ENCODE measurements at regions not wholly inside any gene's neighbourhood (a gene's known extent, or its start where the extent isn't known, plus 50 kb on each side); places are given as distances from the start of the nearest gene placed in this dataset.

GRCh38 chr7:70994176-70994575 lies 137.8 kb upstream of the GALNT17 start:
- DNase-seq = no peak

DNA sequence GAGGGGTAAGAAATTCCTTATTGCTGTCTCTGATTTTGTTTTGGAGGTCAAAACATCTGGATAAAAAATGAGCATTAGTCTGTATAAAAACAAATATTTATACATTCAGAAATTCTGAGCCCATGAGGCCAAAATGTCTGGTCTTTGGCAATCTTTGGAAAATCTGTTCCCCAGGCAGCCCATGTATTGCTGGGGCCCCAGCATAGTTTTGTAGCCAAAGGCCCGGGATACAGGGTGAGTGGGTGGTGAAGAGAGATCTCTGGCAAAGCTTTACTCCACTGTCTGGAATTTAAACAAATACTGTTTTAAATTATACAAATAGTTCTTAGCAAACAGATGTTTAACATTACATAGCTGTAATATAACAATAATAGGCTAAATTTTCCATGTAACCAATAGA lies 134.7 kb upstream of the GALNT17 start:
- DNase-seq = no peak

- DNase-seq = no peak
Measured at GRCh38 chr7:71005109-71005508, 126.8 kb upstream of the GALNT17 start.

GRCh38 chr7:71009636-71010035 lies 122.3 kb upstream of the GALNT17 start:
- no peak for DNase-seq

- DNase-seq = no peak
Measured at GRCh38 chr7:71015252-71015900, 116.6 kb upstream of the GALNT17 start.

- no peak for DNase-seq
Measured at GRCh38 chr7:71016401-71016800, 115.5 kb upstream of the GALNT17 start.

DNA sequence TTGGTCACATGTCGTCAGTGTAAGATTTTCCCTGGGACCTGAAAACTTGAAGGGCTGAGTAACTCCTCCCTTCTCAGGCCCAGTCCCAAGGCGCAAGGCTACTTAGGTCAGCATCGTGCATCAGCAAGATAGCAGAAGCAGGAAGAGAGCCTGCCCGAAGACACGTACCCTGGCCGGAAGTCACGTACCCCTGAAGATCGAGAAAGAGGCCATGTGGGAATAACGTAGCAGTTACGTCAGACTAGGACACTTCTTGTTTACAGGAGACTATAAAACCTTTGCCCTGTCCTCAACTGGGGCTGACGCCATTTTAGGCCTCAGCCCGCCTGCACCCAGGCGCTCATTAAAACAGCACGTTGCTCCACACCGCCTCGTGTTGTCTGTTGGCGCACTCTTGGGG lies 114.3 kb upstream of the GALNT17 start:
- no peak for DNase-seq

GRCh38 chr7:71019706-71020105 lies 112.2 kb upstream of the GALNT17 start:
- no peak for DNase-seq

- no peak for DNase-seq
Measured at GRCh38 chr7:71021131-71021530, 110.8 kb upstream of the GALNT17 start.

GRCh38 chr7:71026680-71027079 lies 105.3 kb upstream of the GALNT17 start:
- no peak for DNase-seq

DNA sequence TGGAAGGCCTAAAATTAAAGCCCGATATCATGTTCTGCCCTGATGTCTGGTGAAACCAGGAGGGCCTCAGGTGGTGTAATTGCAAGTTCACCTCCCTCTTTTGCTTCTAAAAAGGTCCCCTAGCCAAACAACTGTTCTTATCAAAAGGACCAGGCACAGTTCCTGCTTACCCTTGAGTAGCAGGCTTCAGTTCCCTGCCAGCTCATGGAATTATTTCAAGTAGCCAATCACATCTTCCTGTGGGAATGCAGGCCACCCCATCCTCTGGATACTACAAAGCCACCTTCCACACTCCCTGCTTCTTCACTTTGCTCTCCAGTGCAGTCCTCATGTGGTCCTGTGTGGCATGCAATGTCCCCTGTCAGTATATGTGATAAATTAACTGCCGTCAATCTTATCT lies 97.7 kb upstream of the GALNT17 start:
- no peak for DNase-seq

DNA sequence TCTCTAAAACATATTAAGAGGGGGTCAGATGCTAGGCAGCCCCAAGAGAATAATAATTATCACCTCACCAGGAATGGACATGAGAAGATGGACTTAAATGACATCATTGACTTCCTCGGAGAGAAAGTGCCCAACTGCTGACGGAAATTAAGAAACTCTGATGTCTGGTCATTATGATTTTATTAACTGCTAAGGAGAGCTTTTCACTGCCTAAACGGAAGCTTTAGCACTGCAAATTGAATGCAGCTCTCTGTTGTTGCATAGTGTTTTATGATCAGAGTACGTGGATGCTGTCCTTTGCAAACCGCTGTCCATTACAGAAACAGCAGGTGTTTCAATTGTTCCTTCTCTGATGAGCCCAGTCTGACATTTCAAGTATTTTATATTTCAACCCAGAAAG lies 89.4 kb upstream of the GALNT17 start:
- DNase-seq = no peak

- no peak for DNase-seq
Measured at GRCh38 chr7:71050492-71050891, 81.5 kb upstream of the GALNT17 start.

GRCh38 chr7:71055504-71055903 lies 76.4 kb upstream of the GALNT17 start:
- DNase-seq = no peak

- no peak for DNase-seq
Measured at GRCh38 chr7:71077743-71078476, 54.0 kb upstream of the GALNT17 start.

All from CD4-positive, alpha-beta T cell treated with Interleukin-6 for 4 hours (primary cell).